MCF 10A (cell line): ENCODE measurements at regions not wholly inside any gene's neighbourhood (a gene's known extent, or its start where the extent isn't known, plus 50 kb on each side); places are given as distances from the start of the nearest gene placed in this dataset.

Experiments
- BruUV-seq: library from RNA; stranded (reverse); fragments of 400-500 nt; replicated peaks from 2 replicates; lab custom pipeline; 2021; lab: Mats Ljungman, UMichigan
- CTCF ChIA-PET: fragments of 300-600 bp; sonication (Branson Sonifier 250); formaldehyde crosslinking; extraction: SDS; loops from one replicate; lab custom pipeline; 2021; ENCODE audit warnings: antibody characterized with exemption, inconsistent platforms; lab: Yijun Ruan, JAX
- POLR2A ChIA-PET: fragments of 300-600, 350-650 bp; sonication (Branson Sonifier 250); formaldehyde crosslinking; extraction: SDS; loops from one replicate; lab custom pipeline; 2020; ENCODE audit warnings: antibody characterized with exemption, inconsistent platforms; lab: Yijun Ruan, JAX
- DNase-seq: peaks from one replicate; pipeline ENCODE4 v3.0.0-alpha.2; 2018; ENCODE audit not compliant: unreplicated experiment
- H3K27ac Mint-ChIP-seq: one replicate; pipeline ENCODE4 v1.8.0; 2022; ENCODE audit warnings: mild to moderate bottlenecking, low read depth, mixed read lengths; ENCODE audit not compliant: unreplicated experiment
- H3K27me3 Mint-ChIP-seq: one replicate; pipeline ENCODE4 v1.8.0; 2022; ENCODE audit warnings: mixed read lengths; ENCODE audit not compliant: insufficient read depth, unreplicated experiment
- H3K36me3 Mint-ChIP-seq: one replicate; pipeline ENCODE4 v1.8.0; 2022; ENCODE audit warnings: mild to moderate bottlenecking, moderate library complexity, mixed read lengths; ENCODE audit not compliant: insufficient read depth, unreplicated experiment
- H3K4me1 Mint-ChIP-seq: one replicate; pipeline ENCODE4 v1.8.0; 2022; ENCODE audit warnings: mixed read lengths; ENCODE audit not compliant: insufficient read depth, unreplicated experiment
- H3K4me3 Mint-ChIP-seq: one replicate; pipeline ENCODE4 v1.8.0; 2022; ENCODE audit warnings: mild to moderate bottlenecking, moderate library complexity, mixed read lengths; ENCODE audit not compliant: unreplicated experiment
- H3K9me3 Mint-ChIP-seq: one replicate; pipeline ENCODE4 v1.8.0; 2022; ENCODE audit warnings: mixed read lengths; ENCODE audit not compliant: unreplicated experiment
- CTCF ChIP-seq: fragments of 200-600 bp; IDR thresholded peaks from one replicate; pipeline ENCODE4 v1.8.0; 2022; ENCODE audit warnings: antibody characterized with exemption, mild to moderate bottlenecking; ENCODE audit not compliant: unreplicated experiment
- intact Hi-C: fragments of 100-400 bp; cut with micrococcal nuclease; formaldehyde crosslinking; loops from 2 replicates; pipeline ENCODE4 v1.14.1; 2022

GRCh38 chr11:91771961-91772360 lies 452.7 kb upstream of the FAT3 start:
- DNase-seq: no peak
- H3K27me3 Mint-ChIP-seq: no peaks in the 10 kb centered on the region
- H3K27ac Mint-ChIP-seq: no peak overlapping the region
- ChIA-PET POLR2A (no interaction called here), CTCF (interaction anchor here (0.6 kb wide), 1 partner anchor 1186 kb away, joined by 4 read pairs; no protein-coding TSS in a partner anchor)
- H3K4me3 Mint-ChIP-seq: no peak overlapping the region
- no peaks in the 10 kb centered on the region for H3K9me3 Mint-ChIP-seq
- H3K4me1 Mint-ChIP-seq: no peaks in the 10 kb centered on the region
- no peaks in the 10 kb centered on the region for H3K36me3 Mint-ChIP-seq
- TF ChIP-seq CTCF: no peak
- intact Hi-C loops: loop anchor here (2.0 kb wide), 1 partner anchor 1115 kb away; no protein-coding TSS in a partner anchor
- no TSS peak for BruUV-seq

- ChIA-PET CTCF (no interaction called here), POLR2A (no interaction called here)
- no peaks in the 10 kb centered on the region for H3K4me1 Mint-ChIP-seq
- intact Hi-C loops: no loop called here
- no peak overlapping the region for H3K4me3 Mint-ChIP-seq
- TF ChIP-seq CTCF: no peak
- H3K9me3 Mint-ChIP-seq: no peaks in the 10 kb centered on the region
- no TSS peak for BruUV-seq
- H3K27ac Mint-ChIP-seq: no peak overlapping the region
- no peaks in the 10 kb centered on the region for H3K36me3 Mint-ChIP-seq
- H3K27me3 Mint-ChIP-seq: no peaks in the 10 kb centered on the region
- no peak for DNase-seq
Observed at GRCh38 chr11:91768783-91769182, 455.8 kb upstream of the FAT3 start.

GRCh38 chr11:91763331-91763730 lies 461.3 kb upstream of the FAT3 start:
- TF ChIP-seq CTCF: no peak
- ChIA-PET POLR2A (no interaction called here), CTCF (no interaction called here)
- H3K27me3 Mint-ChIP-seq: no peaks in the 10 kb centered on the region
- intact Hi-C loops: no loop called here
- DNase-seq: no peak
- H3K9me3 Mint-ChIP-seq: no peaks in the 10 kb centered on the region
- H3K4me1 Mint-ChIP-seq: no peaks in the 10 kb centered on the region
- H3K27ac Mint-ChIP-seq: no peak overlapping the region
- no TSS peak for BruUV-seq
- no peaks in the 10 kb centered on the region for H3K36me3 Mint-ChIP-seq
- no peak overlapping the region for H3K4me3 Mint-ChIP-seq

- intact Hi-C loops: no loop called here
- H3K27ac Mint-ChIP-seq: no peak overlapping the region
- DNase-seq: no peak
- no peak for TF ChIP-seq CTCF
- no TSS peak for BruUV-seq
- POLR2A ChIA-PET: no interaction called here
- H3K27me3 Mint-ChIP-seq: no peaks in the 10 kb centered on the region
- H3K36me3 Mint-ChIP-seq: no peaks in the 10 kb centered on the region
- CTCF ChIA-PET: no interaction called here
- no peak overlapping the region for H3K4me3 Mint-ChIP-seq
- no peaks in the 10 kb centered on the region for H3K4me1 Mint-ChIP-seq
- no peaks in the 10 kb centered on the region for H3K9me3 Mint-ChIP-seq
Observed at GRCh38 chr11:91761406-91762025, 463.1 kb upstream of the FAT3 start.
